ENCODE measurements at regions not wholly inside any gene's neighbourhood (a gene's known extent, or its start where the extent isn't known, plus 50 kb on each side); places are given as distances from the start of the nearest gene placed in this dataset.

GRCh38 chr12:131452444-131452860 is 258.4 kb upstream of the SFSWAP start:
- Histone ChIP-seq H3K4me3 (ENCODE audit: extremely low read depth in 1 of 4, insufficient read depth in 2 of 4, low read depth in 3 of 4, low read length in 4 of 4) (no peak overlapping the region), H3K4me1 (replicated peaks in 1 of 4; ENCODE audit: control insufficient read depth in 3 of 4, insufficient read depth in 4 of 4, low read length in 3 of 4) (no peaks in the 10 kb centered on the region), H3K9ac (replicated peaks in 1 of 4; ENCODE audit: extremely low read depth in 1 of 4, low read depth in 3 of 4, low read length in 3 of 4) (no peak overlapping the region), H3K56ac (replicated peaks; ENCODE audit: insufficient read length, low read depth, low read length) (no peak overlapping the region), H3K9me3 (ENCODE audit: insufficient read depth in 2 of 2, low read depth in 1 of 2, low read length in 1 of 2) (peaks cover 0 to 4% of the 10 kb centered on the region in 2 experiments; a peak in 1 of 4 replicates), H3K79me2 (ENCODE audit: control insufficient read depth in 1 of 2, insufficient read depth in 2 of 2, low read length in 2 of 2) (no peaks in the 10 kb centered on the region), H4K20me1 (replicated peaks in 1 of 2; ENCODE audit: control insufficient read depth in 1 of 2, insufficient read depth in 2 of 2, low read length in 2 of 2) (no peaks in the 10 kb centered on the region), H3K23me2 (ENCODE audit: low read depth, low read length) (no peaks in the 10 kb centered on the region; the same call in 1 of the 2 replicates), H2AK5ac (ENCODE audit: low read depth, low read length) (no peak overlapping the region; the same call in 1 of the 2 replicates), H4K5ac (ENCODE audit: insufficient read length, low read depth, low read length) (no peak overlapping the region), H2BK20ac (ENCODE audit: low read length) (no peak overlapping the region), H3K27me3 (replicated peaks in 1 of 4; ENCODE audit: control insufficient read depth in 3 of 4, extremely low read depth in 1 of 4, insufficient read depth in 3 of 4, low read length in 3 of 4) (no peaks in the 10 kb centered on the region), H2BK15ac (ENCODE audit: low read length) (no peak overlapping the region), H3K23ac (ENCODE audit: insufficient read length) (no peak overlapping the region), H4K91ac (replicated peaks; ENCODE audit: insufficient read length, low read length) (no peak overlapping the region), H3K4ac (replicated peaks; ENCODE audit: insufficient read length, low read depth, low read length) (no peak overlapping the region), H2AFZ (ENCODE audit: low read length) (no peak overlapping the region), H3K18ac (ENCODE audit: extremely low read depth, low read length) (no peak overlapping the region), H2BK12ac (ENCODE audit: low read depth, low read length) (no peak overlapping the region), H3K4me2 (ENCODE audit: insufficient read depth in 1 of 2, low read depth in 2 of 2, low read length in 2 of 2) (peak overlapping the region in 1 of 2 experiments; percentile 33; a peak in 2 of 4 replicates), H3K14ac (ENCODE audit: insufficient read length) (no peak overlapping the region), H3K79me1 (ENCODE audit: low read depth, low read length) (no peaks in the 10 kb centered on the region), H3K27ac (ENCODE audit: low read depth, low read length) (no peak overlapping the region), H2BK5ac (ENCODE audit: low read depth, low read length) (no peak overlapping the region; the same call in 1 of the 2 replicates), H4K8ac (ENCODE audit: extremely low read depth, insufficient read depth, low read length) (no peak overlapping the region), H3K36me3 (ENCODE audit: control insufficient read depth in 2 of 4, insufficient read depth in 4 of 4, low read length in 3 of 4) (no peaks in the 10 kb centered on the region), H2BK120ac (replicated peaks; ENCODE audit: low read depth, low read length) (no peak overlapping the region)
- POLR2A ChIA-PET (ENCODE audit: partially characterized antibody): no interaction called here
- CTCF ChIA-PET (ENCODE audit: partially characterized antibody): interaction anchor here (0.6 to 4.2 kb wide), 24 partner anchors 9 to 624 kb away, joined by 3 to 26 read pairs (median 3); no protein-coding TSS in a partner anchor
- peak in 1 of 2 experiments; percentile 80 for DNase-seq (ENCODE audit: low read depth in 1 of 2, low spot score in 2 of 2)
- peak; percentile 78 for FAIRE-seq
- 20% methylated on average over 10 of the region's 10 CpGs; no CpG with 5 or more reads in 1 of the 2 experiments for WGBS, 2 experiments (ENCODE audit: extremely low coverage in 1 of 2, insufficient coverage in 1 of 2, insufficient read length in 1 of 2, insufficient replicate concordance in 2 of 2, low coverage in 1 of 2, low lambda C conversion rate in 2 of 2, missing lambda C conversion rate in 1 of 2)
- TF ChIP-seq E2F6 (IDR thresholded peaks at IDR 0.05) (no peak), PHF8 (conservative IDR thresholded peaks at IDR 0.05; ENCODE audit: low read depth, low read length) (no peak), BRCA1 (IDR thresholded peaks at IDR 0.05; ENCODE audit: low read depth, low read length) (no peak), TCF12 (IDR thresholded peaks at IDR 0.05; ENCODE audit: low read depth, low read length) (no peak), TBP (IDR thresholded peaks at IDR 0.05; ENCODE audit: low read depth, low read length) (no peak), BACH1 (IDR thresholded peaks at IDR 0.05; ENCODE audit: low read length) (no peak), BCL11A (IDR thresholded peaks at IDR 0.05; ENCODE audit: low read depth in 2 of 2, low read length in 2 of 2) (no peak), ATF3 (IDR thresholded peaks at IDR 0.05; ENCODE audit: insufficient read depth, low read depth, low read length) (no peak), SP4 (IDR thresholded peaks at IDR 0.05; ENCODE audit: low read length) (no peak), SIN3A (conservative IDR thresholded peaks at IDR 0.05 in 1 of 2, IDR thresholded peaks at IDR 0.05 in 1 of 2; ENCODE audit: low read depth in 1 of 2, low read length in 2 of 2) (no peak), POLR2A (IDR thresholded peaks at IDR 0.05; ENCODE audit: control extremely low read depth in 1 of 2, low read depth in 2 of 2, low read length in 2 of 2) (no peak), SRF (IDR thresholded peaks at IDR 0.05; ENCODE audit: low read depth, low read length) (0 out of 2 replicates have a peak, but pooled peaks have one; percentile 1), RAD21 (IDR thresholded peaks at IDR 0.05 in 1 of 2, conservative IDR thresholded peaks at IDR 0.05 in 1 of 2; ENCODE audit: low read depth in 2 of 2, low read length in 2 of 2) (peak; percentile 65 to 72), POU5F1 (IDR thresholded peaks at IDR 0.05; ENCODE audit: low read depth, low read length) (no peak)

All from H1 (cell line).